ENCODE measurements at regions not wholly inside any gene's neighbourhood (a gene's known extent, or its start where the extent isn't known, plus 50 kb on each side); places are given as distances from the start of the nearest gene placed in this dataset.

GRCh38 chr13:103537616-103538015 is 471.4 kb upstream of the SLC10A2 start:
- TF ChIP-seq EZH2phosphoT487 (IDR thresholded peaks at IDR 0.05; ENCODE audit: unreplicated experiment) (no peak), POLR2AphosphoS5 (IDR thresholded peaks at IDR 0.05; ENCODE audit: low read depth) (no peak), CTCF (conservative IDR thresholded peaks at IDR 0.05; ENCODE audit: low read depth in 2 of 2) (no peak), EZH2 (IDR thresholded peaks at IDR 0.05; ENCODE audit: low read depth, unreplicated experiment) (no peak), CREB1 (CRISPR knock-in tag; IDR thresholded peaks at IDR 0.05; ENCODE audit: low read depth) (no peak), REST (IDR thresholded peaks at IDR 0.05; ENCODE audit: unreplicated experiment) (no peak), NANOG (IDR thresholded peaks at IDR 0.05; ENCODE audit: borderline replicate concordance) (no peak)

Measured in GM23338 (cell line).